Mesenchymal stem cell (in vitro differentiated cells and primary cell): ENCODE measurements at regions not wholly inside any gene's neighbourhood (a gene's known extent, or its start where the extent isn't known, plus 50 kb on each side); places are given as distances from the start of the nearest gene placed in this dataset.

Experiments
- DNase-seq: peaks from one replicate; pipeline ENCODE4 v3.0.0-alpha.2; 2013
- H2AFZ ChIP-seq: one replicate; pipeline ENCODE4 v1.6.1; 2013; ENCODE audit warnings: low read depth, mild to moderate bottlenecking, control low read depth, inconsistent platforms, low read length, moderate library complexity
- H2AK5ac ChIP-seq: 2 replicates; pipeline ENCODE4 v1.6.1; 2013; ENCODE audit warnings: low read length, moderate library complexity, mild to moderate bottlenecking, inconsistent platforms; ENCODE audit not compliant: severe bottlenecking
- H2BK120ac ChIP-seq: one replicate; pipeline ENCODE4 v1.6.1; 2013; ENCODE audit warnings: low read depth, mild to moderate bottlenecking, inconsistent platforms, low read length, moderate library complexity
- H2BK12ac ChIP-seq, 2 experiments: one replicate each; pipeline ENCODE4 v1.6.1; 2013; ENCODE audit warnings: inconsistent platforms in 2 of 2, low read length in 2 of 2, mild to moderate bottlenecking in 2 of 2, moderate library complexity in 2 of 2, control low read depth in 1 of 2
- H2BK15ac ChIP-seq: one replicate; pipeline ENCODE4 v1.6.1; 2013; ENCODE audit warnings: mild to moderate bottlenecking, low read depth, inconsistent platforms; ENCODE audit not compliant: poor library complexity, severe bottlenecking
- H2BK5ac ChIP-seq: 2 replicates; pipeline ENCODE4 v1.6.1; 2013; ENCODE audit warnings: low read depth, mild to moderate bottlenecking, low read length, control low read depth, inconsistent platforms; ENCODE audit not compliant: poor library complexity, severe bottlenecking
- H3K14ac ChIP-seq, 2 experiments: one replicate each; pipeline ENCODE4 v1.6.1; 2013; ENCODE audit warnings: inconsistent platforms in 2 of 2, low read length in 2 of 2, control low read depth in 1 of 2, mild to moderate bottlenecking in 1 of 2, moderate library complexity in 1 of 2
- H3K18ac ChIP-seq, 2 experiments: one replicate each; pipeline ENCODE4 v1.6.1; 2013; ENCODE audit warnings: inconsistent platforms in 2 of 2, low read length in 2 of 2, control low read depth in 1 of 2, low read depth in 1 of 2, mild to moderate bottlenecking in 1 of 2
- H3K23ac ChIP-seq, 2 experiments: one replicate each; pipeline ENCODE4 v1.6.1; 2013; ENCODE audit warnings: inconsistent platforms in 2 of 2, low read length in 2 of 2, mild to moderate bottlenecking in 2 of 2, moderate library complexity in 2 of 2, control low read depth in 1 of 2
- H3K27ac ChIP-seq: 2 replicates; pipeline ENCODE4 v1.5.1; 2013; ENCODE audit warnings: mild to moderate bottlenecking, moderate library complexity, low read length, control low read depth, inconsistent platforms; ENCODE audit not compliant: poor library complexity, severe bottlenecking
- H3K27me3 ChIP-seq, 2 experiments: 2 replicates each; pipeline versions ENCODE4 v1.6.1 to v1.7.0; 2013; ENCODE audit warnings: low read length in 2 of 2, mild to moderate bottlenecking in 2 of 2, moderate library complexity in 2 of 2, control low read depth in 1 of 2, inconsistent platforms in 1 of 2; ENCODE audit not compliant: control insufficient read depth in 1 of 2, insufficient read depth in 1 of 2
- H3K36me3 ChIP-seq, 2 experiments: 2 replicates each; pipeline versions ENCODE4 v1.6.1 to v1.7.0; 2013; ENCODE audit warnings: low read length in 2 of 2, control low read depth in 1 of 2, inconsistent platforms in 1 of 2, low read depth in 1 of 2, mild to moderate bottlenecking in 1 of 2; ENCODE audit not compliant: insufficient read depth in 2 of 2, control insufficient read depth in 1 of 2
- H3K4ac ChIP-seq, 2 experiments: one replicate each; pipeline ENCODE4 v1.6.1; 2013; ENCODE audit warnings: inconsistent platforms in 2 of 2, low read length in 2 of 2, mild to moderate bottlenecking in 2 of 2, moderate library complexity in 2 of 2, control low read depth in 1 of 2, low read depth in 1 of 2
- H3K4me1 ChIP-seq: 2 replicates; pipeline ENCODE4 v1.6.1; 2013; ENCODE audit warnings: low read depth, low read length, control low read depth; ENCODE audit not compliant: control insufficient read depth, insufficient read depth
- H3K4me2 ChIP-seq: 2 replicates; pipeline ENCODE4 v1.6.1; 2013; ENCODE audit warnings: low read length, mild to moderate bottlenecking, inconsistent platforms; ENCODE audit not compliant: poor library complexity, severe bottlenecking
- H3K4me3 ChIP-seq, 2 experiments: 2 replicates each; pipeline versions ENCODE4 v1.5.1 to v1.7.0; 2013; ENCODE audit warnings: low read length in 2 of 2, mild to moderate bottlenecking in 2 of 2, control low read depth in 1 of 2, low read depth in 1 of 2; ENCODE audit not compliant: insufficient read depth in 1 of 2
- H3K79me1 ChIP-seq: replicated peaks from 2 replicates; pipeline ENCODE4 v1.6.1; 2013; ENCODE audit warnings: mild to moderate bottlenecking, control low read depth, low read length, inconsistent platforms; ENCODE audit not compliant: poor library complexity, severe bottlenecking
- H3K9ac ChIP-seq: 2 replicates; pipeline ENCODE4 v1.7.0; 2013; ENCODE audit warnings: mild to moderate bottlenecking, low read length, moderate library complexity
- H3K9me3 ChIP-seq: 2 replicates; pipeline ENCODE4 v1.7.0; 2013; ENCODE audit warnings: mild to moderate bottlenecking, low read length; ENCODE audit not compliant: control insufficient read depth
- H4K8ac ChIP-seq: one replicate; pipeline ENCODE4 v1.6.1; 2013; ENCODE audit warnings: inconsistent platforms, mild to moderate bottlenecking, low read length, moderate library complexity
- H4K91ac ChIP-seq: one replicate; pipeline ENCODE4 v1.6.1; 2013; ENCODE audit warnings: mild to moderate bottlenecking, low read length, inconsistent platforms
- WGBS: methylation state at CpG from one replicate; pipeline ENCODE4 v1.1.7; 2013; ENCODE audit warnings: mixed read lengths; 5-methylcytosine and 5-hydroxymethylcytosine counted together

- Histone ChIP-seq H4K8ac (no peak overlapping the region), H3K9ac (no peak overlapping the region), H2BK120ac (no peak overlapping the region), H4K91ac (no peak overlapping the region), H3K4ac (no peak overlapping the region), H3K14ac (peak overlapping the region in 1 of 2 experiments; percentile 11), H3K4me1 (peaks cover 42% of the 10 kb centered on the region), H2BK15ac (no peak overlapping the region), H3K27ac (no peak overlapping the region), H3K4me3 (no peak overlapping the region), H2BK5ac (no peak overlapping the region), H3K79me1 (peaks cover 13% of the 10 kb centered on the region), H2AK5ac (no peak overlapping the region), H3K23ac (no peak overlapping the region), H3K36me3 (peaks cover 0 to 6% of the 10 kb centered on the region in 2 experiments), H3K27me3 (peaks cover 5 to 6% of the 10 kb centered on the region in 2 experiments), H2BK12ac (no peak overlapping the region), H3K9me3 (no peaks in the 10 kb centered on the region), H2AFZ (no peak overlapping the region), H3K18ac (no peak overlapping the region), H3K4me2 (no peak overlapping the region)
- whole genome bisulfite sequencing, result 93% methylated on average over 13 of the region's 14 CpGs
- no peak for DNase-seq
Observed at GRCh38 chr16:85453194-85453678, 159.9 kb upstream of the GSE1 start.

GRCh38 chr16:85453703-85454102 lies 159.4 kb upstream of the GSE1 start:
- Histone ChIP-seq H3K36me3 (peaks cover 0 to 6% of the 10 kb centered on the region in 2 experiments), H2AFZ (no peak overlapping the region), H2BK120ac (no peak overlapping the region), H3K4me2 (no peak overlapping the region), H3K27me3 (peaks cover 5 to 8% of the 10 kb centered on the region in 2 experiments), H3K4ac (no peak overlapping the region), H2BK5ac (no peak overlapping the region), H2BK15ac (peak overlapping the region; percentile 54), H2BK12ac (no peak overlapping the region), H3K23ac (no peak overlapping the region), H3K9me3 (no peaks in the 10 kb centered on the region), H3K14ac (no peak overlapping the region), H3K27ac (no peak overlapping the region), H3K9ac (no peak overlapping the region), H3K79me1 (peaks cover 13% of the 10 kb centered on the region), H3K4me1 (peaks cover 45% of the 10 kb centered on the region), H2AK5ac (no peak overlapping the region), H4K8ac (no peak overlapping the region), H3K18ac (no peak overlapping the region), H4K91ac (no peak overlapping the region), H3K4me3 (no peak overlapping the region)
- WGBS, result 94% methylated on average over 10 of the region's 10 CpGs
- no peak for DNase-seq

GRCh38 chr16:85454171-85454872 lies 158.8 kb upstream of the GSE1 start:
- no peak overlapping the region for H4K8ac ChIP-seq
- no peak overlapping the region for H3K18ac ChIP-seq
- H3K27ac ChIP-seq, result no peak overlapping the region
- no peak for DNase-seq
- H3K23ac ChIP-seq, result no peak overlapping the region
- H3K4me1 ChIP-seq, result peaks cover 49% of the 10 kb centered on the region
- no peak overlapping the region for H3K4ac ChIP-seq
- H2BK5ac ChIP-seq, result no peak overlapping the region
- no peak overlapping the region for H2AK5ac ChIP-seq
- H2BK120ac ChIP-seq, result no peak overlapping the region
- WGBS, result 91% methylated on average over 22 of the region's 22 CpGs
- no peak overlapping the region for H4K91ac ChIP-seq
- peaks cover 11% of the 10 kb centered on the region for H3K79me1 ChIP-seq
- H2AFZ ChIP-seq, result no peak overlapping the region
- no peak overlapping the region for H3K4me3 ChIP-seq
- H3K4me2 ChIP-seq, result no peak overlapping the region
- peaks cover 5 to 8% of the 10 kb centered on the region in 2 experiments for H3K27me3 ChIP-seq
- H3K36me3 ChIP-seq, result peaks cover 0 to 6% of the 10 kb centered on the region in 2 experiments
- no peaks in the 10 kb centered on the region for H3K9me3 ChIP-seq
- no peak overlapping the region for H2BK15ac ChIP-seq
- peak overlapping the region in 1 of 2 experiments; percentile 18 for H3K14ac ChIP-seq
- no peak overlapping the region for H3K9ac ChIP-seq
- no peak overlapping the region for H2BK12ac ChIP-seq

- H2BK15ac ChIP-seq, result no peak overlapping the region
Observed at GRCh38 chr16:85455534-85455933, 157.6 kb upstream of the GSE1 start.

More at GRCh38 chr16:85455534-85455933, 157.6 kb upstream of the GSE1 start:
- H3K4me1 ChIP-seq, result peaks cover 59% of the 10 kb centered on the region
- no peak overlapping the region for H2BK5ac ChIP-seq
- H2AK5ac ChIP-seq, result no peak overlapping the region
- H4K8ac ChIP-seq, result no peak overlapping the region
- peaks cover 5 to 8% of the 10 kb centered on the region in 2 experiments for H3K27me3 ChIP-seq
- no peak overlapping the region for H3K23ac ChIP-seq
- no peak for DNase-seq
- no peak overlapping the region for H3K18ac ChIP-seq
- H2BK12ac ChIP-seq, result no peak overlapping the region
- no peak overlapping the region for H2BK120ac ChIP-seq
- peaks cover 11% of the 10 kb centered on the region for H3K79me1 ChIP-seq
- no peak overlapping the region for H3K4me2 ChIP-seq
- H3K14ac ChIP-seq, result no peak overlapping the region
- H3K9me3 ChIP-seq, result no peaks in the 10 kb centered on the region
- WGBS, result 84% methylated on average over 11 of the region's 12 CpGs
- H3K9ac ChIP-seq, result no peak overlapping the region
- no peak overlapping the region for H3K4me3 ChIP-seq
- H2AFZ ChIP-seq, result no peak overlapping the region
- H4K91ac ChIP-seq, result no peak overlapping the region
- no peak overlapping the region for H3K4ac ChIP-seq
- H3K27ac ChIP-seq, result no peak overlapping the region
- peaks cover 0 to 6% of the 10 kb centered on the region in 2 experiments for H3K36me3 ChIP-seq
